K562 (cell line): ENCODE measurements at regions not wholly inside any gene's neighbourhood (a gene's known extent, or its start where the extent isn't known, plus 50 kb on each side); places are given as distances from the start of the nearest gene placed in this dataset.

Experiments
- ATAC-seq: fragments of 200-7000 bp; cut with Tn5 transposase; 3 replicates; pipeline ENCODE4 v1.9.1; 2020; ENCODE audit warnings: moderate library complexity
- BruUV-seq: library from RNA; stranded (reverse); fragments of 400-500 nt; replicated peaks from 2 replicates; lab custom pipeline; 2021; lab: Mats Ljungman, UMichigan
- CTCF ChIA-PET: fragments of 300-600 bp; formaldehyde crosslinking; extraction: SDS; loops from one replicate; lab custom pipeline; 2021; ENCODE audit warnings: low intra/inter-chr PET ratio; lab: Yijun Ruan, JAX
- POLR2A ChIA-PET: fragments of 300-600, 350-650 bp; sonication (Branson Sonifier 250); formaldehyde crosslinking; extraction: SDS; loops from one replicate; lab custom pipeline; 2021; ENCODE audit warnings: antibody characterized with exemption, inconsistent platforms; lab: Yijun Ruan, JAX
- DNase-seq, 4 experiments: peaks; one replicate each; pipeline versions ENCODE4 v3.0.0 to v3.0.0-alpha.2; 2011 to 2018; ENCODE audit warnings: low spot score in 3 of 4, mixed read lengths in 3 of 4; ENCODE audit errors: extremely low read depth in 1 of 4
- FAIRE-seq: peaks from 2 replicates; lab custom pipeline; 2011; peaks lifted over from hg19 to GRCh38; lab: Jason Lieb, UNC
- H2AFZ ChIP-seq: 2 replicates; pipeline ENCODE4 v1.6.0; 2011; ENCODE audit warnings: low read depth, low read length, control low read depth, inconsistent platforms
- H3K27ac ChIP-seq: fragments of 200-600 bp; 3 replicates; pipeline ENCODE4 v1.8.0; 2011; ENCODE audit warnings: low read depth, mild to moderate bottlenecking, control low read depth, inconsistent platforms, low read length, moderate library complexity, mixed read lengths; ENCODE audit errors: extremely low read depth
- H3K27me3 ChIP-seq, 2 experiments: fragments of 300-600 bp in 1 of 2; 2 replicates in 1 of 2; 3 replicates in 1 of 2; pipeline versions ENCODE4 v1.6.0 to v1.8.0; 2011; ENCODE audit warnings: inconsistent platforms in 2 of 2, low read length in 2 of 2, mild to moderate bottlenecking in 1 of 2, mixed read lengths in 1 of 2, moderate library complexity in 1 of 2; ENCODE audit not compliant: control insufficient read depth in 2 of 2, insufficient read depth in 2 of 2
- H3K36me3 ChIP-seq: fragments of 300-600 bp; 3 replicates; pipeline ENCODE4 v1.8.0; 2011; ENCODE audit warnings: mild to moderate bottlenecking, low read length, inconsistent platforms; ENCODE audit not compliant: control insufficient read depth, insufficient read depth
- H3K4me1 ChIP-seq, 2 experiments: fragments of 200-600 bp in 1 of 2; replicated peaks in 1 of 2; 2 replicates in 1 of 2; 3 replicates in 1 of 2; pipeline versions ENCODE4 v1.5.1 to v1.8.0; 2011; ENCODE audit warnings: inconsistent platforms in 2 of 2, low read length in 2 of 2, mild to moderate bottlenecking in 1 of 2, mixed read lengths in 1 of 2, moderate library complexity in 1 of 2; ENCODE audit not compliant: control insufficient read depth in 2 of 2, insufficient read depth in 2 of 2
- H3K4me2 ChIP-seq: 2 replicates; pipeline ENCODE4 v1.6.1; 2011; ENCODE audit warnings: low read length, control low read depth, inconsistent platforms, mixed read lengths; ENCODE audit not compliant: insufficient read depth
- H3K4me3 ChIP-seq: fragments of 200-600 bp; sonication (generic), shearing (Covaris generic); 2 replicates; pipeline ENCODE4 v1.5.1; 2016; ENCODE audit warnings: control low read depth, inconsistent platforms
- H3K79me2 ChIP-seq: fragments of 200-600 bp; 3 replicates; pipeline ENCODE4 v1.8.0; 2011; ENCODE audit warnings: low read length, inconsistent platforms; ENCODE audit not compliant: control insufficient read depth, insufficient read depth
- H3K9ac ChIP-seq, 2 experiments: 2 replicates each; pipeline versions ENCODE4 v1.6.0 to v1.6.1; 2011; ENCODE audit warnings: low read depth in 2 of 2, low read length in 2 of 2, control low read depth in 1 of 2, inconsistent platforms in 1 of 2, mild to moderate bottlenecking in 1 of 2, mixed read lengths in 1 of 2; ENCODE audit not compliant: insufficient read depth in 1 of 2
- H3K9me1 ChIP-seq: one replicate; pipeline ENCODE4 v1.6.0; 2011; ENCODE audit warnings: inconsistent platforms, mild to moderate bottlenecking, low read length, moderate library complexity; ENCODE audit not compliant: control insufficient read depth, insufficient read depth
- H3K9me3 ChIP-seq: replicated peaks from 2 replicates; pipeline ENCODE4 v1.5.1; 2011; ENCODE audit warnings: low read depth, low read length, inconsistent platforms; ENCODE audit not compliant: control insufficient read depth, insufficient read depth
- H4K20me1 ChIP-seq: replicated peaks from 2 replicates; pipeline ENCODE4 v1.6.1; 2011; ENCODE audit warnings: low read length, inconsistent platforms, mixed read lengths; ENCODE audit not compliant: control insufficient read depth, insufficient read depth
- CREBBP ChIP-seq: IDR thresholded peaks from one replicate; pipeline ENCODE4 v1.6.1; 2012; ENCODE audit warnings: low read depth, mild to moderate bottlenecking, control low read depth, inconsistent platforms, low read length
- CTBP1 ChIP-seq: fragments of 450-650 bp; IDR thresholded peaks from 2 replicates; pipeline ENCODE4 v1.6.1; 2016; ENCODE audit warnings: borderline replicate concordance
- DNMT1 ChIP-seq: fragments of 450-650 bp; IDR thresholded peaks from 2 replicates; pipeline ENCODE4 v1.6.1; 2016; ENCODE audit warnings: antibody characterized with exemption, mild to moderate bottlenecking
- E4F1 ChIP-seq: fragments of 250-450 bp; sonication (Bioruptor Pico); IDR thresholded peaks from 2 replicates; pipeline ENCODE4 v1.5.0; 2021; ENCODE audit warnings: mild to moderate bottlenecking, borderline replicate concordance
- ERF ChIP-seq: fragments of 450-650 bp; formaldehyde crosslinking; IDR thresholded peaks from 2 replicates; pipeline ENCODE4 v1.4.0; 2020; ENCODE audit warnings: mild to moderate bottlenecking, mixed read lengths
- ETV1 ChIP-seq: fragments of 450-650 bp; conservative IDR thresholded peaks from 2 replicates; pipeline ENCODE4 v1.6.1; 2016; ENCODE audit warnings: missing genetic modification characterization, control low read depth, low read depth, missing compliant biosample characterization
- EWSR1 ChIP-seq: fragments of 450-650 bp; IDR thresholded peaks from 2 replicates; pipeline ENCODE4 v1.6.1; 2018; ENCODE audit warnings: borderline replicate concordance, mild to moderate bottlenecking, low read depth, moderate library complexity; ENCODE audit not compliant: partially characterized antibody
- KDM4B ChIP-seq, 2 experiments: fragments of 450-650 bp in 1 of 2; sonication (generic) in 1 of 2; IDR thresholded peaks; 2 replicates each; pipeline ENCODE4 v1.6.1; 2016 to 2017; ENCODE audit warnings: borderline replicate concordance in 2 of 2, antibody characterized with exemption in 1 of 2, low read depth in 1 of 2, mild to moderate bottlenecking in 1 of 2
- NR2F6 ChIP-seq: fragments of 450-650 bp; formaldehyde crosslinking; IDR thresholded peaks from 2 replicates; pipeline ENCODE4 v1.4.0; 2020; ENCODE audit warnings: mild to moderate bottlenecking
- ZNF764 ChIP-seq: fragments of 250-450 bp; sonication (Bioruptor Pico); IDR thresholded peaks from 2 replicates; pipeline ENCODE4 v1.4.0; 2020; ENCODE audit warnings: low read depth, mild to moderate bottlenecking, moderate library complexity
- WGBS: fragments of 100-300 bp; shearing (Covaris generic); methylation state at CpG from one replicate; pipeline ENCODE4 v1.1.6; 2016; ENCODE audit warnings: low coverage, mixed read lengths; ENCODE audit not compliant: insufficient coverage; ENCODE audit errors: missing lambda C conversion rate; 5-methylcytosine and 5-hydroxymethylcytosine counted together
- in situ Hi-C: fragments of 300-500 bp; cut with MboI; formaldehyde crosslinking; loops from 4 replicates; pipeline ENCODE4 v1.15.0; 2018; ENCODE audit warnings: inconsistent platforms, mixed read lengths
- intact Hi-C: fragments of 100-400 bp; cut with micrococcal nuclease; formaldehyde crosslinking; loops from 2 replicates; pipeline ENCODE4 v1.14.2; 2022
- TF ChIP-seq, protein P1 (sequence below): fragments of 450-650 bp; conservative IDR thresholded peaks from 2 replicates; pipeline ENCODE4 v1.6.1; 2016; ENCODE audit warnings: missing genetic modification characterization, low read depth, mild to moderate bottlenecking, missing compliant biosample characterization, moderate library complexity
- TF ChIP-seq, protein P2 (sequence below): sonication (generic); formaldehyde crosslinking; IDR thresholded peaks from 2 replicates; pipeline ENCODE4 v1.5.0; 2020; ENCODE audit warnings: missing genetic modification reagents

- H3K9me1 ChIP-seq = no peaks in the 10 kb centered on the region
- no peak overlapping the region for H2AFZ ChIP-seq
- ChIA-PET POLR2A (interaction anchor here (1.4 kb wide), 1 partner anchor 9 kb away, joined by 3 read pairs; no protein-coding TSS in a partner anchor), CTCF (no interaction called here)
- no peak overlapping the region for H3K27ac ChIP-seq
- FAIRE-seq (no peak), DNase-seq (no peak), ATAC-seq (no peak)
- H4K20me1 ChIP-seq = no peaks in the 10 kb centered on the region
- no peak overlapping the region for H3K4me2 ChIP-seq
- H3K9ac ChIP-seq = no peak overlapping the region
- intact Hi-C loops (no loop called here), in situ Hi-C loops (no loop called here)
- TF ChIP-seq NR2F6 (CRISPR knock-in tag) = no peak
- TF ChIP-seq DNMT1 = no peak
- no peak for TF ChIP-seq ERF
- TF ChIP-seq, protein P1, sequence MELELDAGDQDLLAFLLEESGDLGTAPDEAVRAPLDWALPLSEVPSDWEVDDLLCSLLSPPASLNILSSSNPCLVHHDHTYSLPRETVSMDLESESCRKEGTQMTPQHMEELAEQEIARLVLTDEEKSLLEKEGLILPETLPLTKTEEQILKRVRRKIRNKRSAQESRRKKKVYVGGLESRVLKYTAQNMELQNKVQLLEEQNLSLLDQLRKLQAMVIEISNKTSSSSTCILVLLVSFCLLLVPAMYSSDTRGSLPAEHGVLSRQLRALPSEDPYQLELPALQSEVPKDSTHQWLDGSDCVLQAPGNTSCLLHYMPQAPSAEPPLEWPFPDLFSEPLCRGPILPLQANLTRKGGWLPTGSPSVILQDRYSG = no peak
- no peaks in the 10 kb centered on the region for H3K79me2 ChIP-seq
- H3K36me3 ChIP-seq = no peaks in the 10 kb centered on the region
- no peak overlapping the region for H3K4me3 ChIP-seq
- H3K9me3 ChIP-seq = no peaks in the 10 kb centered on the region
- no TSS peak for BruUV-seq
- peaks cover 30 to 45% of the 10 kb centered on the region in 2 experiments; a peak in 4 of 5 replicates for H3K27me3 ChIP-seq
- no peaks in the 10 kb centered on the region for H3K4me1 ChIP-seq
- WGBS = 0% methylated on average over 10 of the region's 10 CpGs
Observed at GRCh38 chr18:10376731-10377130, 77.7 kb upstream of the APCDD1 start.

DNA sequence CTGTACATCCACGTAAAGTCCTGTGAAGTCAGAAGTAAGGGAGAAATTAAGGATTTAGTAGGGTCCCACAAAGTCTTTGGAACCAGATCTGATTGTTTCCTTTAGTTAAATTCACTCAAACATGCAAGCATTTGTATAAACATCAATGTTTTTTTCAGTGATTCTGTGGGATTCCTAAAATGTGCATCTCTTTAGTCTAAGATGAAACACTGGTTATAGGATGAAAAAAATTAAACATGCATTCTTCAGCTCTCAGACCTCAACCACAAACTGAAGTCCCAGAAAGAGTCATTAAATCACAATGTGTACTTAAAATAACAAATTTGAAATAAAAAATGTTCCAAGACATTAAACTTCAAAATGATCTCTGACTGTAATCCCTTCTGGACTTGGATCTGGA is 76.5 kb upstream of the APCDD1 start:
- Histone ChIP-seq H3K9ac (no peak overlapping the region), H3K36me3 (no peaks in the 10 kb centered on the region), H3K4me3 (no peak overlapping the region), H3K27me3 (peaks cover 25 to 38% of the 10 kb centered on the region in 2 experiments; a peak in 4 of 5 replicates), H3K4me1 (no peaks in the 10 kb centered on the region), H3K27ac (no peak overlapping the region), H3K79me2 (no peaks in the 10 kb centered on the region), H4K20me1 (no peaks in the 10 kb centered on the region), H3K9me1 (no peaks in the 10 kb centered on the region), H3K9me3 (no peaks in the 10 kb centered on the region), H3K4me2 (no peak overlapping the region), H2AFZ (no peak overlapping the region)
- no peak for DNase-seq
- CTCF ChIA-PET = no interaction called here
- no peak for FAIRE-seq
- intact Hi-C loops = no loop called here
- WGBS = 0% methylated on average over 1 of the region's 1 CpG
- BruUV-seq = no TSS peak
- POLR2A ChIA-PET = interaction anchor here (0.6 to 1.4 kb wide), 2 partner anchors 8 to 13 kb away, joined by 3 read pairs; no protein-coding TSS in a partner anchor
- in situ Hi-C loops = no loop called here
- no peak for ATAC-seq
- TF ChIP-seq KDM4B (IDR thresholded peaks at IDR 0.05; ENCODE audit: borderline replicate concordance in 2 of 2, low read depth in 1 of 2) (no peak), CREBBP (no peak), EWSR1 (no peak), ZNF764 (CRISPR knock-in tag) (no peak), ETV1 (tag) (no peak), E4F1 (CRISPR knock-in tag) (no peak), CTBP1 (no peak)
- TF ChIP-seq, protein P2, sequence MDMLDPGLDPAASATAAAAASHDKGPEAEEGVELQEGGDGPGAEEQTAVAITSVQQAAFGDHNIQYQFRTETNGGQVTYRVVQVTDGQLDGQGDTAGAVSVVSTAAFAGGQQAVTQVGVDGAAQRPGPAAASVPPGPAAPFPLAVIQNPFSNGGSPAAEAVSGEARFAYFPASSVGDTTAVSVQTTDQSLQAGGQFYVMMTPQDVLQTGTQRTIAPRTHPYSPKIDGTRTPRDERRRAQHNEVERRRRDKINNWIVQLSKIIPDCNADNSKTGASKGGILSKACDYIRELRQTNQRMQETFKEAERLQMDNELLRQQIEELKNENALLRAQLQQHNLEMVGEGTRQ (CRISPR knock-in tag) = no peak
